C4-2B (cell line): ENCODE measurements at regions not wholly inside any gene's neighbourhood (a gene's known extent, or its start where the extent isn't known, plus 50 kb on each side); places are given as distances from the start of the nearest gene placed in this dataset.

Source experiments
- H3K27ac ChIP-seq: fragments of 450-650 bp; 2 replicates; pipeline ENCODE4 v1.5.1; 2017
- ZFX ChIP-seq: fragments of 450-650 bp; IDR thresholded peaks from 2 replicates; pipeline ENCODE4 v1.6.1; 2017
- TF ChIP-seq, protein P1 (sequence below): fragments of 450-650 bp; conservative IDR thresholded peaks from 2 replicates; pipeline ENCODE4 v1.5.1; 2017; ENCODE audit warnings: mild to moderate bottlenecking

DNA sequence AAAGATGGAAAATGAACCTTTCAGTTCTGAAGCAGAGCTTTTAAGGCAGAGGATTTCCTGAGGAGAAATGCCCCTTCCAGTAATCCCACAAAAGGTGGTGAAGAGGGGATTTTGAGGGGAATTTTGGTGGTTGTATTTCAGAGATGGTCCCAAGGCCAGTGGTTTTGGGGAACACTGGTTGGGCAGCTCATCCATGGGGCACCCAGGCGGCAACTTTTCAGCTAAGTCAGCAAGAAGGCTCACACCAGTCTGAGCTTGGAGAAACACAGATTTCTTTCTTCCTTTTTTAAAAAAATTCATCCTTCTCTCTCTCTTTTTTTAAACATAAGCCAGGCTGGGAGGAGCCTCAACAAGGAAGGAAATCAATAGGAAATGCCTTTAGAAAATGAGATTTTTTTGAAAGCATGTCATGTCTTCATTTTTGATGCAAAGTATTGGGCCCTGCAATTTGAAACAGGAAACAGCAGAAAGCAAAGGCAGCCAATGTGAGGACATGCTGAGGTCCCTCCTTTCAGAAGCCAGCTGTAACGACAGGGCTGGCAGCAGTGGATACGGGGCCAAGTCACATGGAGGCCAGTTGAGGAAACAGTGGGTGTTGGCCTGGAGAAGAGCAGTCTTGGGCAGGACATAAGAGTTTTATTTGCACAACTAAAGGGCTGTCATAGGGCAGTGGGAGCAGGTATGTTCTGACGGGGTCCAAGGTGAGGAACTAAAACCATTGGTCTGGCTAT lies 155.3 kb upstream of the KLF4 start:
- TF ChIP-seq, protein P1, sequence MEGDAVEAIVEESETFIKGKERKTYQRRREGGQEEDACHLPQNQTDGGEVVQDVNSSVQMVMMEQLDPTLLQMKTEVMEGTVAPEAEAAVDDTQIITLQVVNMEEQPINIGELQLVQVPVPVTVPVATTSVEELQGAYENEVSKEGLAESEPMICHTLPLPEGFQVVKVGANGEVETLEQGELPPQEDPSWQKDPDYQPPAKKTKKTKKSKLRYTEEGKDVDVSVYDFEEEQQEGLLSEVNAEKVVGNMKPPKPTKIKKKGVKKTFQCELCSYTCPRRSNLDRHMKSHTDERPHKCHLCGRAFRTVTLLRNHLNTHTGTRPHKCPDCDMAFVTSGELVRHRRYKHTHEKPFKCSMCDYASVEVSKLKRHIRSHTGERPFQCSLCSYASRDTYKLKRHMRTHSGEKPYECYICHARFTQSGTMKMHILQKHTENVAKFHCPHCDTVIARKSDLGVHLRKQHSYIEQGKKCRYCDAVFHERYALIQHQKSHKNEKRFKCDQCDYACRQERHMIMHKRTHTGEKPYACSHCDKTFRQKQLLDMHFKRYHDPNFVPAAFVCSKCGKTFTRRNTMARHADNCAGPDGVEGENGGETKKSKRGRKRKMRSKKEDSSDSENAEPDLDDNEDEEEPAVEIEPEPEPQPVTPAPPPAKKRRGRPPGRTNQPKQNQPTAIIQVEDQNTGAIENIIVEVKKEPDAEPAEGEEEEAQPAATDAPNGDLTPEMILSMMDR = no peak
- TF ChIP-seq ZFX = no peak
- H3K27ac ChIP-seq = no peak overlapping the region

DNA sequence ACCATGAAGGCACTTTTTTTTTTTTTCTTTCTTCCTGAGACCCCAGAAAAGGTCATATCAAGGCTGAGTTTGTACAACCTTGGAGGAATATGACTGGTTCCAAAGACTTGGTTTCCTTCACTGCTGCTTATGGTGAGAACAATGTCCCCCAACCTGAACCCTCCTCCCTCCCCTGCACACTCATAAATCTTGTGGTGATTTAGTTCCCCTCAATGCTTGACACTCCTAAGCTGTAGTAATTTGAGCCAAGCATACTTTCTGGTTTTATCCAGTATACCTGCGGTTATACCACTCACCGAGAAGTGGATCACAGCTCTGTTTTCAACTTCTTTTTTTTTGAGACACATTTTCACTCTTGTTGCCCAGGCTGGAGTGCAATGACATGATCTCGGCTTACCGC lies 149.9 kb upstream of the KLF4 start:
- TF ChIP-seq, protein P1 = no peak
- TF ChIP-seq ZFX = no peak
- H3K27ac ChIP-seq = no peak overlapping the region

DNA sequence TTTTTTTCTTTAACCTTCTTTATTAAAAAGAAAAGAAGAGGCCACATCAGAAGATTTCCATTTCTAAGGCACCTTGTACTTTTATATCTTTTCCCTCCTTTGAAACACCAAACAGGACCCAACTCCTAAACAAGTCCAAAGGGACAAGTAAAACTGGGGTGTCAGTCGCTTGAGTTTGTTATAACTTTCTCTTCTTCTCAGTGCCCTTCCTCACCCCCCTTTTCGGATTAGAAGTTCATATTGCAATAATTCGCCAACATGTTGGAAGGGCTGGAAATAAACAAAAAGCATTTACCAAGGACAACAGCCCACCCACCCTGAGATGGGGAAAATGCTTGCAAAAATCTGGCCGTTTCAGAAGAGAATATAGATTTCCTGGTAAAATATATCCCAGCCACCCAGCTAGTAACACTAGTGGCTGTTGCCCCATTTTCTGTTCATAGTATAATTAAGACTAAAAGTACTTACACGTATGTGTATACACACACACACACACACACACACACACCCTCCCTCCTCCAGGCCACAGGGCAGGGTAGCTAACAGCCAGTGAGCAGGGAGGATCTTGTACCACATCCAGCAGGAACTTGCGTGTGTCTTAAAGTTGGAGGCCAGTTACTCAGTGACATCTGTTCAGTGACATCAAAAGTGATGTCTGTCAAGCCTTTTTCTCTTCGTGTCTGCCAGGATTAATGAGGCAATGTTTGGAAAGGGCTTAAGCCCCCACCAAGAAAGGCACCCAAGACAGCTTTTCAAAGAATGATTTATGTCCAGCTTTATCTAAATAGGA lies 149.1 kb upstream of the KLF4 start:
- no peak for TF ChIP-seq ZFX
- TF ChIP-seq, protein P1 = no peak
- H3K27ac ChIP-seq = no peak overlapping the region

DNA sequence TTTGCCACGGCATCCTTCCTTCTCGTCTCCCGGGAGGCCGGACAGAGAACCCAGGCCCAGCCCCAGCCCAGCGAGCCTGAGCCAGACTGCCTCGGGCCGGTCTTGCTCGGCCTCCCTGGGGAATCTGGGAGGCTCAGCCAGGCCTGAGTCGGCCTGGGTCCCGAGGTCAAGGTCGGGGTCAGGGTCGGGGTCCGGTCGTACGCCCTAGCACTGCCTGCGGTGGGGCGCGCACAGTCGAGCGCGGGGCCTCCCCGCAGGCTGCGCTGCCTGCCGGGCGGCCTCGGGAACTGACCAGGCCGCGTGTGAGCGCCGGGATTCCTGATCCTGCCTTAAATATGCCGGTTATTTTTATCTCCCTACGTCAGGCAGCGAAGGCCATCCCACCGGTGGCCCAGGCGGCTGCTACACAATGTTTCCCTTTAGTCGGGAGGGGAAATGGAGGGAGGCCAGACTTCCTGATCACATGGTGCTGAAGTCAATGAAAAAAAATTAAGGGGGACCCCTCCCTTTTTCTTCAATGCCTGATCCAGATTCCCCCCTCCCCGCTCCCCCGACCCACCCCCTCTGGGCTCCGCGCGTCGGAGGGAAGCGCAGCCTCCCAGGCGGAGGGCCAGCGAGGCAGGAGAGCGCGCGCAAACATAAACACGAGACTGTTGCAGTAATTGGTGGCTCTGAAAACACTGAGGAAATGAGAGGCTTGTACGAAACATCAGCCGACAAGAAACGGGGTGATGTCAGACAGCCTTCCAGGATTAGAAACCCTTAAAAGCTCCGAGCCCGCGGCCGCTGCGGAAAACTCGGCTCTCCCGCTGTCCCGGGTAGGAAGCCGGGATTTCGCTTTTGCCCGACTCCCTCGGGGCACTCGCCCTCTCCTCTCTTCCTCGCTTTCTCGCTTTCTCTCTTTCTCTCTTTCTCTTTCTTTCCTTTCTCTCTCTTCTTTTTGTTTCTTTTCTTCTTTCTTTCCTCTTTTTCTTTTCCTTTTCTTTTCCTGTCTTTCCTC lies 148.2 kb upstream of the KLF4 start:
- no peak for TF ChIP-seq ZFX
- TF ChIP-seq, protein P1 = no peak
- peak overlapping the region; percentile 29; the same call in 1 of the 2 replicates for H3K27ac ChIP-seq

DNA sequence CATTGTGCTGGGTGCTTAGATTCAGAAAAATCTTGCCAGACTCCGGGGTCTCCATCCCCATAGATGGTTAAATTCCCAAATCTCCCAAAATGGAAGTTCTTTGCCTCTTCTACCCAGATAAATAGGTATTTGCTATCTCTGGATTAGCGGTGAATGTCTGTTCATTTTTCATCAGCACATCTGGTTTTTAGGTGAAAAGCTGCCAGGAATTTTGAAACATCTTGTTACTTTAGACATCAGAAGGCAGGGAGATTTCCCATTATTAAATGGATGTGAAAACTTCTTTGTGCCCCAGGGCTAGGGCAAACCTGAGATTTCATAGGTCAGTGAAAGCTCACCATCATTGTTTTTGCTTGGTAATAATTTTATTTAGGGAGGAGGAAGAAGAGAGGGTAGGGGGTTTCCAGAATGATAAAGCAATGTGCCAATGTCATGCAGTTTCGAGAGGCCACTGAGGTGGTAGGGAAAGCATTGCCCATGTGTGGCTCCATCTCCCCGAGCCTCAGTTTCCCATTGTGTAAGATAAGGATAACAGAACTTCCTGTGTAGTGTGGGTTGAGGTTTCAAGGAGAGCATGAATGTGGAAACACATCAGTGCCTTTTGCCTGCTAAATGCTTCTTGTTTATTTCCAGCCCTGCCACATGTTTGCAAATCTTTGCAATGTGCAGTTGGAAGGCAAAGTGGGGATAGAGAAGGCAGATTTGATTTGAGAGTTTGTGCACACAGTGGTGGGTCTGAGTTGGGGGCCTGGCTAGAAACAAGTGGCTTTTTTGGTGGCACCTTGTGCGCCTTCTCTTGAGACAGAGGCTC lies 147.2 kb upstream of the KLF4 start:
- TF ChIP-seq, protein P1 = no peak
- no peak for TF ChIP-seq ZFX
- H3K27ac ChIP-seq = no peak overlapping the region; the same call in 1 of the 2 replicates

DNA sequence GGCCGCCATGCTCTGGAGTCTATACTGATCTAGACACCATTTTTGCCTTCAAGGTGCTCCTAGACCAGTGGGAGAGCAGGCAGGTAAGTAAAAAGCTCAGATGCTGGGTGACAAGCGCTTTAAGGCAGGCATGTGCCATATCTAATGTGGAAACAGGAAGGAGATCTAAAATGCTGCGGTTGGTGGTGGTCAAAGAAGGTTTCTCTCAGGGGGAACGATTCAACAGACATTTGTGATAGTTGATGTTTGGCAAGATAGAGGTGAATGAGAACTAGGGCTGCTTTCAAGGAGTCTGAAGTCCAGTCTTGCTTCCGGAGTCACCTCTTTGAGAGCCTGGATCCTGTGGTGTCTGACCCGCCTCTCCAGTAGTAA lies 146.2 kb upstream of the KLF4 start:
- no peak overlapping the region for H3K27ac ChIP-seq
- TF ChIP-seq ZFX = no peak
- TF ChIP-seq, protein P1 = no peak
